ENCODE measurements at regions not wholly inside any gene's neighbourhood (a gene's known extent, or its start where the extent isn't known, plus 50 kb on each side); places are given as distances from the start of the nearest gene placed in this dataset.
A peak's percentile ranks its signal among the peaks of the same experiment; 100 is the strongest.

DNA sequence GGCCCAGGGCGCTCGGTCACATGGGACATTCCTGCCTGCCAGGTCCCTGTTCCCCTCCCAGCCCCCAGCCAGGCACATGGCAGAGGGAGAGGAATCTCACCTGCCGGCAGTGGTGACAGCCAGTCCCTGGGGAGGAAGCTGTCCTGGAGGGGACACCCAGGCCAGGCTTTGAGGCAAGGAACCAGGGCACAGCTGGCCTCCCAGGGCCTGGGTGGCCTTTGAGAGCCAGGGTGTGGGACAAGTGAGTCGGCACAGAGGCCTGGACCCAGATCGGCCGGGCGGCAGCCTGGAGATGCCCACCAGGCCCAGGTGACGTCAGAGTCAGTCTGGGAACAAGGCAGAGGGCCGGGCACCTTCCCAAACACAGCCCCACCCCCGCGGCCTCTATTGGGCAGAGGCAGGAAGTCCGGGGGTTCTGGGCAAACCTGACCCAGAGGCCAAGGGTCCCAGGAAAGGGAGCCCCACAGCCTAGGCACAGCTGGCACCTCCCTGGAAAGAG lies 65.0 kb upstream of the CFAP46 start:
- WGBS (ENCODE audit: insufficient coverage): 93% methylated on average over 8 of the region's 12 CpGs
- intact Hi-C loops (cut with micrococcal nuclease): no loop called here
- peaks cover 0 to under 1% of the 10 kb centered on the region in 2 donors for H3K27me3 ChIP-seq (ENCODE audit: control insufficient read depth in 2 of 2, insufficient read depth in 2 of 2, low read length in 2 of 2)
- Mint-ChIP-seq H3K27ac (peak overlapping the region in 4 of 7 donors; percentile 42 to 73 (median 58)), H3K36me3 (no peaks in the 10 kb centered on the region), H3K9me3 (peaks cover 0 to 1% (median 0%) of the 10 kb centered on the region in 7 donors), H3K27me3 (ENCODE audit: low read depth in 3 of 3) (peaks cover 2 to 10% (median 8%) of the 10 kb centered on the region in 3 donors), H3K4me1 (peaks cover 24% of the 10 kb centered on the region), H3K4me3 (no peak overlapping the region)
- H3K4me3 ChIP-seq (replicated peaks in 1 of 3; ENCODE audit: low read depth in 2 of 3, low read length in 3 of 3): no peak overlapping the region
- H3K9ac ChIP-seq (ENCODE audit: insufficient read depth, low read length, poor library complexity, severe bottlenecking): no peak overlapping the region
- TF ChIP-seq, protein P1, sequence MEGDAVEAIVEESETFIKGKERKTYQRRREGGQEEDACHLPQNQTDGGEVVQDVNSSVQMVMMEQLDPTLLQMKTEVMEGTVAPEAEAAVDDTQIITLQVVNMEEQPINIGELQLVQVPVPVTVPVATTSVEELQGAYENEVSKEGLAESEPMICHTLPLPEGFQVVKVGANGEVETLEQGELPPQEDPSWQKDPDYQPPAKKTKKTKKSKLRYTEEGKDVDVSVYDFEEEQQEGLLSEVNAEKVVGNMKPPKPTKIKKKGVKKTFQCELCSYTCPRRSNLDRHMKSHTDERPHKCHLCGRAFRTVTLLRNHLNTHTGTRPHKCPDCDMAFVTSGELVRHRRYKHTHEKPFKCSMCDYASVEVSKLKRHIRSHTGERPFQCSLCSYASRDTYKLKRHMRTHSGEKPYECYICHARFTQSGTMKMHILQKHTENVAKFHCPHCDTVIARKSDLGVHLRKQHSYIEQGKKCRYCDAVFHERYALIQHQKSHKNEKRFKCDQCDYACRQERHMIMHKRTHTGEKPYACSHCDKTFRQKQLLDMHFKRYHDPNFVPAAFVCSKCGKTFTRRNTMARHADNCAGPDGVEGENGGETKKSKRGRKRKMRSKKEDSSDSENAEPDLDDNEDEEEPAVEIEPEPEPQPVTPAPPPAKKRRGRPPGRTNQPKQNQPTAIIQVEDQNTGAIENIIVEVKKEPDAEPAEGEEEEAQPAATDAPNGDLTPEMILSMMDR (IDR thresholded peaks at IDR 0.05): no peak
- H4K20me1 ChIP-seq (ENCODE audit: insufficient read depth, low read length): no peaks in the 10 kb centered on the region
- no peak for DNase-seq
- peaks cover 7% of the 10 kb centered on the region for H3K79me2 ChIP-seq (ENCODE audit: insufficient read depth, low read length)
- H3K4me1 ChIP-seq (ENCODE audit: control insufficient read depth in 1 of 2, insufficient read depth in 2 of 2, low read length in 2 of 2): peaks cover 35 to 57% of the 10 kb centered on the region in 2 donors
- H3K9me3 ChIP-seq (replicated peaks in 1 of 2; ENCODE audit: control insufficient read depth in 1 of 2, insufficient read depth in 1 of 2, low read length in 2 of 2): no peaks in the 10 kb centered on the region
- H3K27ac ChIP-seq (ENCODE audit: low read depth in 1 of 2, low read length in 2 of 2): no peak overlapping the region
- H2AFZ ChIP-seq (ENCODE audit: insufficient read depth, low read depth, low read length, poor library complexity, severe bottlenecking): no peak overlapping the region
- no peaks in the 10 kb centered on the region for H3K36me3 ChIP-seq (replicated peaks in 1 of 2; ENCODE audit: control insufficient read depth in 1 of 2, insufficient read depth in 2 of 2, low read length in 2 of 2)
- no peak overlapping the region for H3K4me2 ChIP-seq (replicated peaks; ENCODE audit: extremely low read depth, low read length, poor library complexity, severe bottlenecking)

DNA sequence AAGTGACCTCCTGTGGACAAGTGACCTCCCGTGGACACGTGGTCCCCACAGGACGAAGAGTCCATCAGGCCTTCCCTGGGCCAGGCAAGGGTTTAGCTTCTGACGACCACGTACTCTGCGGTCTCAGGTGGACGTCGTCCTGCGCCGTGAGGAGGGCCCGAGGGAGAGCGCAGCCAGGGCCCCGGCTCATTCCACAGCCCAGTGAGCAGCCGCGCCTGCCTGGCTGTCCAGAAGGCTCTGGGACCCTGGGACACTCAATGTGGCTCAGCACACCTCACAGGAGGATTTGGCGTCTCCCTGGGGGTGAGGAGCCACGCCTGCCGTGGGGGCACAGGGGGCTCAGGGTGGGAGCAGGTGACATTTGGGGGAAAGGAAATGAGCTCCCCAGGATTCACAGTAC lies 64.4 kb upstream of the CFAP46 start:
- Histone ChIP-seq H3K4me2 (replicated peaks; ENCODE audit: extremely low read depth, low read length, poor library complexity, severe bottlenecking) (no peak overlapping the region), H3K36me3 (replicated peaks in 1 of 2; ENCODE audit: control insufficient read depth in 1 of 2, insufficient read depth in 2 of 2, low read length in 2 of 2) (no peaks in the 10 kb centered on the region), H3K79me2 (ENCODE audit: insufficient read depth, low read length) (peaks cover 7% of the 10 kb centered on the region), H3K4me1 (ENCODE audit: control insufficient read depth in 1 of 2, insufficient read depth in 2 of 2, low read length in 2 of 2) (peaks cover 29 to 51% of the 10 kb centered on the region in 2 donors), H3K4me3 (replicated peaks in 1 of 3; ENCODE audit: low read depth in 2 of 3, low read length in 3 of 3) (no peak overlapping the region), H3K9me3 (replicated peaks in 1 of 2; ENCODE audit: control insufficient read depth in 1 of 2, insufficient read depth in 1 of 2, low read length in 2 of 2) (no peaks in the 10 kb centered on the region), H4K20me1 (ENCODE audit: insufficient read depth, low read length) (no peaks in the 10 kb centered on the region), H2AFZ (ENCODE audit: insufficient read depth, low read depth, low read length, poor library complexity, severe bottlenecking) (no peak overlapping the region), H3K27ac (ENCODE audit: low read depth in 1 of 2, low read length in 2 of 2) (no peak overlapping the region), H3K27me3 (ENCODE audit: control insufficient read depth in 2 of 2, insufficient read depth in 2 of 2, low read length in 2 of 2) (peaks cover 0 to 3% of the 10 kb centered on the region in 2 donors), H3K9ac (ENCODE audit: insufficient read depth, low read length, poor library complexity, severe bottlenecking) (no peak overlapping the region)
- TF ChIP-seq, protein P1 (IDR thresholded peaks at IDR 0.05): no peak
- Mint-ChIP-seq H3K9me3 (peaks cover 0 to 1% (median 0%) of the 10 kb centered on the region in 7 donors), H3K27me3 (ENCODE audit: low read depth in 3 of 3) (peaks cover 2 to 14% (median 13%) of the 10 kb centered on the region in 3 donors), H3K4me1 (peaks cover 24% of the 10 kb centered on the region), H3K4me3 (no peak overlapping the region), H3K36me3 (no peaks in the 10 kb centered on the region), H3K27ac (peak overlapping the region in 2 of 7 donors; percentile 30 to 74)
- intact Hi-C loops (cut with micrococcal nuclease): no loop called here
- 93% methylated on average over 15 of the region's 18 CpGs for WGBS (ENCODE audit: insufficient coverage)
- no peak for DNase-seq

Data from CD14-positive monocyte (primary cell).